Endodermal cell (in vitro differentiated cells): ENCODE measurements at regions not wholly inside any gene's neighbourhood (a gene's known extent, or its start where the extent isn't known, plus 50 kb on each side); places are given as distances from the start of the nearest gene placed in this dataset.
"Not testable (repeated sequence)": the region's sequence is repeated elsewhere in the genome, so short reads cannot be mapped to it uniquely, and the experiment has no call there.

Experiments
- DNase-seq: peaks from one replicate; pipeline ENCODE4 v3.0.0-alpha.2; 2017
- H3K27ac ChIP-seq: 2 replicates; pipeline ENCODE4 v1.5.1; 2013; ENCODE audit warnings: mild to moderate bottlenecking, low read depth, low read length, moderate library complexity
- H3K27me3 ChIP-seq: 2 replicates; pipeline ENCODE4 v1.6.1; 2013; ENCODE audit warnings: mild to moderate bottlenecking, low read length, moderate library complexity; ENCODE audit not compliant: insufficient read depth, control insufficient read depth, poor library complexity, severe bottlenecking
- H3K36me3 ChIP-seq: 2 replicates; pipeline ENCODE4 v1.7.0; 2013; ENCODE audit warnings: mild to moderate bottlenecking, low read length, moderate library complexity; ENCODE audit not compliant: control insufficient read depth, insufficient read depth
- H3K4me1 ChIP-seq: one replicate; pipeline ENCODE4 v1.7.0; 2013; ENCODE audit warnings: low read length; ENCODE audit not compliant: control insufficient read depth, insufficient read depth
- H3K4me3 ChIP-seq: 2 replicates; pipeline ENCODE4 v1.5.1; 2013; ENCODE audit warnings: mild to moderate bottlenecking, low read length, moderate library complexity
- H3K9ac ChIP-seq: 2 replicates; pipeline ENCODE4 v1.6.1; 2013; ENCODE audit warnings: mild to moderate bottlenecking, low read length, moderate library complexity; ENCODE audit not compliant: poor library complexity, severe bottlenecking; ENCODE audit errors: extremely low read depth
- H3K9me3 ChIP-seq: 2 replicates; pipeline ENCODE4 v1.6.1; 2013; ENCODE audit warnings: mild to moderate bottlenecking, low read length, moderate library complexity; ENCODE audit not compliant: control insufficient read depth
- H3K27ac Mint-ChIP-seq: 2 replicates; pipeline ENCODE4 v1.8.0; 2020; ENCODE audit warnings: mixed read lengths
- H3K27me3 Mint-ChIP-seq: 2 replicates; pipeline ENCODE4 v1.8.0; 2021; ENCODE audit warnings: mild to moderate bottlenecking, mixed read lengths; ENCODE audit not compliant: insufficient read depth
- H3K36me3 Mint-ChIP-seq: 2 replicates; pipeline ENCODE4 v1.8.0; 2020; ENCODE audit warnings: low read depth, mixed read lengths
- H3K4me1 Mint-ChIP-seq: 2 replicates; pipeline ENCODE4 v1.8.0; 2020; ENCODE audit warnings: mixed read lengths
- H3K4me3 Mint-ChIP-seq: 2 replicates; pipeline ENCODE4 v1.8.0; 2020; ENCODE audit warnings: mild to moderate bottlenecking, moderate library complexity, mixed read lengths
- H3K9me3 Mint-ChIP-seq: 2 replicates; pipeline ENCODE4 v1.8.0; 2020; ENCODE audit warnings: mild to moderate bottlenecking, mixed read lengths
- CTCF ChIP-seq: fragments of 200-600 bp; sonication (generic); conservative IDR thresholded peaks from 2 replicates; pipeline ENCODE4 v1.5.0; 2021; ENCODE audit warnings: antibody characterized with exemption, mild to moderate bottlenecking
- WGBS, 2 experiments: methylation state at CpG; one replicate each; pipeline versions ENCODE4 v1.1.5 to v1.1.7; 2013; ENCODE audit warnings: missing lambda C conversion rate in 2 of 2, mixed read lengths in 1 of 2; ENCODE audit not compliant: insufficient coverage in 1 of 2, insufficient read length in 1 of 2; 5-methylcytosine and 5-hydroxymethylcytosine counted together

GRCh38 chr2:209160800-209161588, 262.9 kb upstream of the MAP2 start:
- no peaks in the 10 kb centered on the region for H3K36me3 Mint-ChIP-seq
- 92 to 94% methylated on average over 2 to 7 of the region's 7 CpGs for WGBS, 2 experiments
- Histone ChIP-seq H3K27me3 (no peaks in the 10 kb centered on the region), H3K9ac (no peak overlapping the region), H3K27ac (no peak overlapping the region), H3K4me1 (peaks cover 6% of the 10 kb centered on the region), H3K36me3 (no peaks in the 10 kb centered on the region), H3K9me3 (no peaks in the 10 kb centered on the region), H3K4me3 (no peak overlapping the region)
- no peaks in the 10 kb centered on the region for H3K27me3 Mint-ChIP-seq
- H3K4me3 Mint-ChIP-seq = no peak overlapping the region
- peaks cover 2% of the 10 kb centered on the region for H3K9me3 Mint-ChIP-seq
- DNase-seq = no peak
- peak; percentile 49 for TF ChIP-seq CTCF
- peaks cover 15% of the 10 kb centered on the region for H3K4me1 Mint-ChIP-seq
- H3K27ac Mint-ChIP-seq = no peak overlapping the region

GRCh38 chr2:209162129-209162528, 261.7 kb upstream of the MAP2 start:
- 92% methylated on average over 1 to 2 of the region's 2 CpGs for WGBS, 2 experiments
- no peak overlapping the region for H3K27ac Mint-ChIP-seq
- H3K4me3 Mint-ChIP-seq = no peak overlapping the region
- Histone ChIP-seq H3K9me3 (no peaks in the 10 kb centered on the region), H3K4me1 (peaks cover under 1% of the 10 kb centered on the region), H3K27me3 (no peaks in the 10 kb centered on the region), H3K36me3 (no peaks in the 10 kb centered on the region), H3K27ac (no peak overlapping the region), H3K4me3 (no peak overlapping the region), H3K9ac (no peak overlapping the region)
- no peaks in the 10 kb centered on the region for H3K27me3 Mint-ChIP-seq
- DNase-seq = no peak
- H3K9me3 Mint-ChIP-seq = peaks cover 2% of the 10 kb centered on the region
- peaks cover 8% of the 10 kb centered on the region for H3K4me1 Mint-ChIP-seq
- no peaks in the 10 kb centered on the region for H3K36me3 Mint-ChIP-seq
- no peak for TF ChIP-seq CTCF

GRCh38 chr2:209181984-209182383, 241.9 kb upstream of the MAP2 start:
- TF ChIP-seq CTCF = no peak
- H3K9me3 Mint-ChIP-seq = no peaks in the 10 kb centered on the region
- no peaks in the 10 kb centered on the region for H3K4me1 Mint-ChIP-seq
- no peaks in the 10 kb centered on the region for H3K27me3 ChIP-seq
- H3K4me3 ChIP-seq = no peak overlapping the region
- H3K27me3 Mint-ChIP-seq = no peaks in the 10 kb centered on the region
- H3K9me3 ChIP-seq = no peaks in the 10 kb centered on the region
- H3K4me3 Mint-ChIP-seq = no peak overlapping the region
- no peaks in the 10 kb centered on the region for H3K36me3 Mint-ChIP-seq
- no peak for DNase-seq
- 80 to 83% methylated on average over 1 of the region's 2 CpGs for WGBS, 2 experiments
- H3K27ac Mint-ChIP-seq = no peak overlapping the region
- H3K9ac ChIP-seq = no peak overlapping the region
- H3K4me1 ChIP-seq = no peaks in the 10 kb centered on the region
- no peaks in the 10 kb centered on the region for H3K36me3 ChIP-seq
- no peak overlapping the region for H3K27ac ChIP-seq

GRCh38 chr2:209186886-209187285, 237.0 kb upstream of the MAP2 start:
- not testable (repeated sequence) for H3K4me3 Mint-ChIP-seq, H3K4me1 ChIP-seq, H3K27ac ChIP-seq, H3K27me3 ChIP-seq, H3K27ac Mint-ChIP-seq, H3K36me3 Mint-ChIP-seq, H3K27me3 Mint-ChIP-seq, H3K9me3 Mint-ChIP-seq, H3K4me3 ChIP-seq, DNase-seq, H3K9ac ChIP-seq, H3K9me3 ChIP-seq, H3K4me1 Mint-ChIP-seq, H3K36me3 ChIP-seq
- 89% methylated on average over 1 of the region's 1 CpG; no CpG with 5 or more reads in 1 of the 2 experiments for WGBS, 2 experiments
